Testis (tissue), 2 donors: ENCODE measurements at regions not wholly inside any gene's neighbourhood (a gene's known extent, or its start where the extent isn't known, plus 50 kb on each side); places are given as distances from the start of the nearest gene placed in this dataset.

Source experiments
- POLR2A ChIP-seq: fragments of 450-650 bp; IDR thresholded peaks from one replicate; pipeline ENCODE4 v1.6.1; 2017; ENCODE audit warnings: antibody characterized with exemption, mild to moderate bottlenecking, moderate library complexity
- TF ChIP-seq, protein P1 (sequence below), 3 experiments: fragments of 450-650 bp in 2 of 3; fragments of 200-600 bp in 1 of 3; sonication (generic) in 1 of 3; IDR thresholded peaks; one replicate each; pipeline ENCODE4 v1.5.1; 2016 to 2019; ENCODE audit warnings: antibody characterized with exemption in 3 of 3, mild to moderate bottlenecking in 2 of 3, moderate library complexity in 1 of 3

GRCh38 chr1:190881064-190881463 lies 403.4 kb upstream of the BRINP3 start:
- TF ChIP-seq, protein P1, sequence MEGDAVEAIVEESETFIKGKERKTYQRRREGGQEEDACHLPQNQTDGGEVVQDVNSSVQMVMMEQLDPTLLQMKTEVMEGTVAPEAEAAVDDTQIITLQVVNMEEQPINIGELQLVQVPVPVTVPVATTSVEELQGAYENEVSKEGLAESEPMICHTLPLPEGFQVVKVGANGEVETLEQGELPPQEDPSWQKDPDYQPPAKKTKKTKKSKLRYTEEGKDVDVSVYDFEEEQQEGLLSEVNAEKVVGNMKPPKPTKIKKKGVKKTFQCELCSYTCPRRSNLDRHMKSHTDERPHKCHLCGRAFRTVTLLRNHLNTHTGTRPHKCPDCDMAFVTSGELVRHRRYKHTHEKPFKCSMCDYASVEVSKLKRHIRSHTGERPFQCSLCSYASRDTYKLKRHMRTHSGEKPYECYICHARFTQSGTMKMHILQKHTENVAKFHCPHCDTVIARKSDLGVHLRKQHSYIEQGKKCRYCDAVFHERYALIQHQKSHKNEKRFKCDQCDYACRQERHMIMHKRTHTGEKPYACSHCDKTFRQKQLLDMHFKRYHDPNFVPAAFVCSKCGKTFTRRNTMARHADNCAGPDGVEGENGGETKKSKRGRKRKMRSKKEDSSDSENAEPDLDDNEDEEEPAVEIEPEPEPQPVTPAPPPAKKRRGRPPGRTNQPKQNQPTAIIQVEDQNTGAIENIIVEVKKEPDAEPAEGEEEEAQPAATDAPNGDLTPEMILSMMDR (IDR thresholded peaks at IDR 0.05), result no peak
- TF ChIP-seq POLR2A, result no peak
